Thoracic aorta (tissue), 2 donors: ENCODE measurements at regions not wholly inside any gene's neighbourhood (a gene's known extent, or its start where the extent isn't known, plus 50 kb on each side); places are given as distances from the start of the nearest gene placed in this dataset.

Experiments
- ATAC-seq: fragments of 150-250 bp; one replicate; pipeline ENCODE4 v1.8.0; 2017; ENCODE audit warnings: low read depth; ENCODE audit not compliant: insufficient number of reproducible peaks, low FRiP score
- DNase-seq: peaks from one replicate; pipeline ENCODE4 v3.0.0-alpha.2; 2020; ENCODE audit warnings: low spot score
- H3K27ac ChIP-seq, 2 donors: fragments of 200-600 bp; sonication (generic); 1 replicate in 1 of 2; 2 replicates in 1 of 2; pipeline ENCODE4 v1.5.1; 2016; ENCODE audit warnings: mild to moderate bottlenecking in 2 of 2, moderate library complexity in 2 of 2
- H3K27me3 ChIP-seq: fragments of 200-600 bp; sonication (generic); replicated peaks from 2 replicates; pipeline ENCODE4 v1.6.0; 2016; ENCODE audit warnings: mild to moderate bottlenecking; ENCODE audit not compliant: insufficient read depth
- H3K36me3 ChIP-seq: fragments of 200-600 bp; sonication (generic); one replicate; pipeline ENCODE4 v1.5.1; 2016
- H3K4me1 ChIP-seq, 2 donors: fragments of 200-600 bp; sonication (generic); 1 replicate in 1 of 2; 2 replicates in 1 of 2; pipeline versions ENCODE4 v1.5.1 to v1.6.0; 2016; ENCODE audit warnings: low read depth in 2 of 2, mild to moderate bottlenecking in 1 of 2; ENCODE audit not compliant: control insufficient read depth in 1 of 2
- H3K4me3 ChIP-seq: fragments of 200-600 bp; sonication (generic); 2 replicates; pipeline ENCODE4 v1.5.1; 2016; ENCODE audit warnings: mild to moderate bottlenecking
- H3K9me3 ChIP-seq: fragments of 200-600 bp; sonication (generic); 2 replicates; pipeline ENCODE4 v1.5.1; 2016
- CTCF ChIP-seq: fragments of 200-600 bp; sonication (generic); IDR thresholded peaks from one replicate; pipeline ENCODE4 v1.5.1; 2019; ENCODE audit warnings: antibody characterized with exemption

- ATAC-seq (no peak), DNase-seq (no peak)
- no peak overlapping the region for H3K27ac ChIP-seq
- no peaks in the 10 kb centered on the region for H3K27me3 ChIP-seq
- H3K9me3 ChIP-seq: no peaks in the 10 kb centered on the region
- H3K4me1 ChIP-seq: no peaks in the 10 kb centered on the region
- no peak overlapping the region for H3K4me3 ChIP-seq
- TF ChIP-seq CTCF: no peak
- H3K36me3 ChIP-seq: no peaks in the 10 kb centered on the region
Measured at GRCh38 chr5:93039888-93040287, 541.1 kb downstream of the NR2F1-AS1 start.

GRCh38 chr5:93034621-93035590 is 546.1 kb downstream of the NR2F1-AS1 start:
- no peak overlapping the region for H3K4me3 ChIP-seq
- TF ChIP-seq CTCF: no peak
- no peaks in the 10 kb centered on the region for H3K4me1 ChIP-seq
- DNase-seq (no peak), ATAC-seq (no peak)
- H3K27me3 ChIP-seq: no peaks in the 10 kb centered on the region
- no peaks in the 10 kb centered on the region for H3K9me3 ChIP-seq
- H3K27ac ChIP-seq: no peak overlapping the region
- no peaks in the 10 kb centered on the region for H3K36me3 ChIP-seq

- Histone ChIP-seq H3K4me3 (no peak overlapping the region), H3K27me3 (no peaks in the 10 kb centered on the region), H3K4me1 (no peaks in the 10 kb centered on the region), H3K36me3 (no peaks in the 10 kb centered on the region), H3K27ac (no peak overlapping the region), H3K9me3 (no peaks in the 10 kb centered on the region)
- no peak for ATAC-seq
- no peak for TF ChIP-seq CTCF
- no peak for DNase-seq
Measured at GRCh38 chr5:93022796-93023447, 558.1 kb downstream of the NR2F1-AS1 start.

- ATAC-seq (no peak), DNase-seq (no peak)
- Histone ChIP-seq H3K36me3 (no peaks in the 10 kb centered on the region), H3K27ac (no peak overlapping the region), H3K27me3 (no peaks in the 10 kb centered on the region), H3K4me1 (no peaks in the 10 kb centered on the region), H3K4me3 (no peak overlapping the region), H3K9me3 (no peaks in the 10 kb centered on the region)
- TF ChIP-seq CTCF: no peak
Measured at GRCh38 chr5:93022211-93022610, 558.8 kb downstream of the NR2F1-AS1 start.

- DNase-seq (no peak), ATAC-seq (no peak)
- Histone ChIP-seq H3K36me3 (no peaks in the 10 kb centered on the region), H3K27ac (no peak overlapping the region), H3K4me3 (no peak overlapping the region), H3K9me3 (no peaks in the 10 kb centered on the region), H3K4me1 (no peaks in the 10 kb centered on the region), H3K27me3 (no peaks in the 10 kb centered on the region)
- no peak for TF ChIP-seq CTCF
Measured at GRCh38 chr5:93019896-93020295, 561.1 kb downstream of the NR2F1-AS1 start.
